GM12878 (cell line): ENCODE measurements at regions not wholly inside any gene's neighbourhood (a gene's known extent, or its start where the extent isn't known, plus 50 kb on each side); places are given as distances from the start of the nearest gene placed in this dataset.

Experiments used
- BCL11A ChIP-seq: IDR thresholded peaks from 2 replicates; pipeline ENCODE4 v1.6.1; 2011; ENCODE audit warnings: low read depth, low read length
- CBFB ChIP-seq: IDR thresholded peaks from 2 replicates; pipeline ENCODE4 v1.6.1; 2016; ENCODE audit warnings: antibody characterized with exemption, low read depth
- DPF2 ChIP-seq: fragments of 450-650 bp; IDR thresholded peaks from 2 replicates; pipeline ENCODE4 v1.6.1; 2017; ENCODE audit warnings: mild to moderate bottlenecking
- EED ChIP-seq: sonication (generic); IDR thresholded peaks from 2 replicates; pipeline ENCODE4 v1.6.1; 2016; ENCODE audit warnings: antibody characterized with exemption, low read depth
- ESRRA ChIP-seq: IDR thresholded peaks from 2 replicates; pipeline ENCODE4 v1.6.1; 2012; ENCODE audit warnings: mild to moderate bottlenecking, low read length, improper control_type of control experiment
- EZH2 ChIP-seq: IDR thresholded peaks from 2 replicates; pipeline ENCODE4 v1.6.1; 2012; ENCODE audit warnings: low read depth, mild to moderate bottlenecking, control low read depth, inconsistent platforms, low read length, borderline replicate concordance; ENCODE audit not compliant: control insufficient read depth
- FOXM1 ChIP-seq: IDR thresholded peaks from 2 replicates; pipeline ENCODE4 v1.6.1; 2012; ENCODE audit warnings: low read depth, mild to moderate bottlenecking, inconsistent platforms, low read length, moderate library complexity
- GABPA ChIP-seq: IDR thresholded peaks from 2 replicates; pipeline ENCODE4 v1.6.1; 2014; ENCODE audit warnings: antibody characterized with exemption, low read depth, mild to moderate bottlenecking, inconsistent platforms
- JUNB ChIP-seq: IDR thresholded peaks from 2 replicates; pipeline ENCODE4 v1.6.1; 2016; ENCODE audit warnings: antibody characterized with exemption, mild to moderate bottlenecking
- NFIC ChIP-seq: IDR thresholded peaks from 2 replicates; pipeline ENCODE4 v1.6.1; 2012; ENCODE audit warnings: low read depth, mild to moderate bottlenecking, inconsistent platforms, low read length, moderate library complexity
- NFYA ChIP-seq: IDR thresholded peaks from 2 replicates; pipeline ENCODE4 v1.6.1; 2011; ENCODE audit warnings: low read depth, mild to moderate bottlenecking, low read length, improper control_type of control experiment, borderline replicate concordance
- NKRF ChIP-seq: fragments of 450-650 bp; conservative IDR thresholded peaks from 2 replicates; pipeline ENCODE4 v1.6.1; 2017; ENCODE audit warnings: mild to moderate bottlenecking, moderate library complexity
- PML ChIP-seq: IDR thresholded peaks from 2 replicates; pipeline ENCODE4 v1.6.1; 2012; ENCODE audit warnings: low read length, inconsistent platforms
- POU2F2 ChIP-seq: IDR thresholded peaks from 3 replicates; pipeline ENCODE4 v1.6.1; 2011; ENCODE audit warnings: low read depth, mild to moderate bottlenecking, low read length, borderline replicate concordance
- SRF ChIP-seq, 2 experiments: IDR thresholded peaks; 2 replicates each; pipeline ENCODE4 v1.6.1; 2011; ENCODE audit warnings: low read depth in 2 of 2, low read length in 2 of 2, mild to moderate bottlenecking in 1 of 2, moderate library complexity in 1 of 2
- TCF7 ChIP-seq: IDR thresholded peaks from 2 replicates; pipeline ENCODE4 v1.6.1; 2014; ENCODE audit warnings: antibody characterized with exemption, borderline replicate concordance
- ZBED1 ChIP-seq: IDR thresholded peaks from 2 replicates; pipeline ENCODE4 v1.6.1; 2016; ENCODE audit warnings: borderline replicate concordance
- TF ChIP-seq, protein P1 (sequence below): IDR thresholded peaks from 2 replicates; pipeline ENCODE4 v1.6.1; 2012; ENCODE audit warnings: low read length, inconsistent platforms
- TF ChIP-seq, protein P2 (sequence below): fragments of 450-650 bp; IDR thresholded peaks from 2 replicates; pipeline ENCODE4 v1.6.1; 2016; ENCODE audit warnings: mild to moderate bottlenecking
- TF ChIP-seq, protein P3 (sequence below): fragments of 450-650 bp; IDR thresholded peaks from 2 replicates; pipeline ENCODE4 v1.6.1; 2017; ENCODE audit warnings: mild to moderate bottlenecking, moderate library complexity
- TF ChIP-seq, protein P4 (sequence below): IDR thresholded peaks from 2 replicates; pipeline ENCODE4 v1.6.1; 2012; ENCODE audit warnings: low read depth, low read length, improper control_type of control experiment

GRCh38 chr3:144294659-144295538, 323.3 kb downstream of the DIPK2A start (continued):
- TF ChIP-seq NKRF, result no peak
- TF ChIP-seq JUNB, result peak; percentile 97
- TF ChIP-seq ZBED1, result peak; percentile 37
- TF ChIP-seq ESRRA, result no peak
- TF ChIP-seq, protein P1, sequence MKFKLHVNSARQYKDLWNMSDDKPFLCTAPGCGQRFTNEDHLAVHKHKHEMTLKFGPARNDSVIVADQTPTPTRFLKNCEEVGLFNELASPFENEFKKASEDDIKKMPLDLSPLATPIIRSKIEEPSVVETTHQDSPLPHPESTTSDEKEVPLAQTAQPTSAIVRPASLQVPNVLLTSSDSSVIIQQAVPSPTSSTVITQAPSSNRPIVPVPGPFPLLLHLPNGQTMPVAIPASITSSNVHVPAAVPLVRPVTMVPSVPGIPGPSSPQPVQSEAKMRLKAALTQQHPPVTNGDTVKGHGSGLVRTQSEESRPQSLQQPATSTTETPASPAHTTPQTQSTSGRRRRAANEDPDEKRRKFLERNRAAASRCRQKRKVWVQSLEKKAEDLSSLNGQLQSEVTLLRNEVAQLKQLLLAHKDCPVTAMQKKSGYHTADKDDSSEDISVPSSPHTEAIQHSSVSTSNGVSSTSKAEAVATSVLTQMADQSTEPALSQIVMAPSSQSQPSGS, result peak; percentile 79
- peak; percentile 36; the same call in 1 of the 2 replicates for TF ChIP-seq TCF7
- peak; percentile 56 for TF ChIP-seq CBFB
- no peak for TF ChIP-seq NFYA
- TF ChIP-seq, protein P2, sequence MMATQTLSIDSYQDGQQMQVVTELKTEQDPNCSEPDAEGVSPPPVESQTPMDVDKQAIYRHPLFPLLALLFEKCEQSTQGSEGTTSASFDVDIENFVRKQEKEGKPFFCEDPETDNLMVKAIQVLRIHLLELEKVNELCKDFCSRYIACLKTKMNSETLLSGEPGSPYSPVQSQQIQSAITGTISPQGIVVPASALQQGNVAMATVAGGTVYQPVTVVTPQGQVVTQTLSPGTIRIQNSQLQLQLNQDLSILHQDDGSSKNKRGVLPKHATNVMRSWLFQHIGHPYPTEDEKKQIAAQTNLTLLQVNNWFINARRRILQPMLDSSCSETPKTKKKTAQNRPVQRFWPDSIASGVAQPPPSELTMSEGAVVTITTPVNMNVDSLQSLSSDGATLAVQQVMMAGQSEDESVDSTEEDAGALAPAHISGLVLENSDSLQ, result peak; percentile 73
- TF ChIP-seq SRF (IDR thresholded peaks at IDR 0.05; ENCODE audit: low read depth in 2 of 2, low read length in 2 of 2), result peak in 1 of 2 experiments; percentile 61; a peak in 1 of 4 replicates
- TF ChIP-seq FOXM1, result peak; percentile 85; the same call in 1 of the 2 replicates
- TF ChIP-seq NFIC, result peak; percentile 96
- TF ChIP-seq GABPA, result peak; percentile 22; the same call in 1 of the 2 replicates
- TF ChIP-seq BCL11A, result peak; percentile 96
- TF ChIP-seq, protein P3, sequence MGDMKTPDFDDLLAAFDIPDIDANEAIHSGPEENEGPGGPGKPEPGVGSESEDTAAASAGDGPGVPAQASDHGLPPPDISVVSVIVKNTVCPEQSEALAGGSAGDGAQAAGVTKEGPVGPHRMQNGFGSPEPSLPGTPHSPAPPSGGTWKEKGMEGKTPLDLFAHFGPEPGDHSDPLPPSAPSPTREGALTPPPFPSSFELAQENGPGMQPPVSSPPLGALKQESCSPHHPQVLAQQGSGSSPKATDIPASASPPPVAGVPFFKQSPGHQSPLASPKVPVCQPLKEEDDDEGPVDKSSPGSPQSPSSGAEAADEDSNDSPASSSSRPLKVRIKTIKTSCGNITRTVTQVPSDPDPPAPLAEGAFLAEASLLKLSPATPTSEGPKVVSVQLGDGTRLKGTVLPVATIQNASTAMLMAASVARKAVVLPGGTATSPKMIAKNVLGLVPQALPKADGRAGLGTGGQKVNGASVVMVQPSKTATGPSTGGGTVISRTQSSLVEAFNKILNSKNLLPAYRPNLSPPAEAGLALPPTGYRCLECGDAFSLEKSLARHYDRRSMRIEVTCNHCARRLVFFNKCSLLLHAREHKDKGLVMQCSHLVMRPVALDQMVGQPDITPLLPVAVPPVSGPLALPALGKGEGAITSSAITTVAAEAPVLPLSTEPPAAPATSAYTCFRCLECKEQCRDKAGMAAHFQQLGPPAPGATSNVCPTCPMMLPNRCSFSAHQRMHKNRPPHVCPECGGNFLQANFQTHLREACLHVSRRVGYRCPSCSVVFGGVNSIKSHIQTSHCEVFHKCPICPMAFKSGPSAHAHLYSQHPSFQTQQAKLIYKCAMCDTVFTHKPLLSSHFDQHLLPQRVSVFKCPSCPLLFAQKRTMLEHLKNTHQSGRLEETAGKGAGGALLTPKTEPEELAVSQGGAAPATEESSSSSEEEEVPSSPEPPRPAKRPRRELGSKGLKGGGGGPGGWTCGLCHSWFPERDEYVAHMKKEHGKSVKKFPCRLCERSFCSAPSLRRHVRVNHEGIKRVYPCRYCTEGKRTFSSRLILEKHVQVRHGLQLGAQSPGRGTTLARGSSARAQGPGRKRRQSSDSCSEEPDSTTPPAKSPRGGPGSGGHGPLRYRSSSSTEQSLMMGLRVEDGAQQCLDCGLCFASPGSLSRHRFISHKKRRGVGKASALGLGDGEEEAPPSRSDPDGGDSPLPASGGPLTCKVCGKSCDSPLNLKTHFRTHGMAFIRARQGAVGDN, result no peak
- TF ChIP-seq POU2F2, result 0 out of 3 replicates have a peak, but pooled peaks have one; percentile 44
- TF ChIP-seq EED, result peak; percentile 58; the same call in 1 of the 2 replicates
- TF ChIP-seq, protein P4, sequence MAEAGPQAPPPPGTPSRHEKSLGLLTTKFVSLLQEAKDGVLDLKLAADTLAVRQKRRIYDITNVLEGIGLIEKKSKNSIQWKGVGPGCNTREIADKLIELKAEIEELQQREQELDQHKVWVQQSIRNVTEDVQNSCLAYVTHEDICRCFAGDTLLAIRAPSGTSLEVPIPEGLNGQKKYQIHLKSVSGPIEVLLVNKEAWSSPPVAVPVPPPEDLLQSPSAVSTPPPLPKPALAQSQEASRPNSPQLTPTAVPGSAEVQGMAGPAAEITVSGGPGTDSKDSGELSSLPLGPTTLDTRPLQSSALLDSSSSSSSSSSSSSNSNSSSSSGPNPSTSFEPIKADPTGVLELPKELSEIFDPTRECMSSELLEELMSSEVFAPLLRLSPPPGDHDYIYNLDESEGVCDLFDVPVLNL, result no peak
- TF ChIP-seq EZH2, result no peak
- TF ChIP-seq PML, result peak; percentile 46; the same call in 1 of the 2 replicates
- TF ChIP-seq DPF2, result 0 out of 2 replicates have a peak, but pooled peaks have one; percentile 35
